Mammary epithelial cell (primary cell): ENCODE measurements at regions not wholly inside any gene's neighbourhood (a gene's known extent, or its start where the extent isn't known, plus 50 kb on each side); places are given as distances from the start of the nearest gene placed in this dataset.

Source experiments
- CTCF ChIP-seq, 2 donors: IDR thresholded peaks in 1 of 2; conservative IDR thresholded peaks in 1 of 2; 2 replicates each; pipeline ENCODE4 v1.5.1; 2011 to 2012; ENCODE audit warnings: inconsistent platforms in 2 of 2, low read length in 2 of 2, mild to moderate bottlenecking in 2 of 2, control low read depth in 1 of 2, low read depth in 1 of 2; ENCODE audit not compliant: insufficient read depth in 1 of 2; ENCODE audit errors: extremely low read depth in 1 of 2
- EZH2 ChIP-seq: IDR thresholded peaks from 2 replicates; pipeline ENCODE4 v1.6.1; 2012; ENCODE audit warnings: low read length, inconsistent platforms, borderline replicate concordance

- TF ChIP-seq CTCF (conservative IDR thresholded peaks at IDR 0.05 in 1 of 2, IDR thresholded peaks at IDR 0.05 in 1 of 2; ENCODE audit: extremely low read depth in 1 of 2, insufficient read depth in 1 of 2, low read depth in 1 of 2, low read length in 2 of 2) (no peak), EZH2 (no peak)
These were observed 144.2 kb downstream of the GAS1 start for GRCh38 chr9:86802900-86803673.
